CD4-positive, alpha-beta T cell treated with Interleukin-21 for 1 hour (primary cell): ENCODE measurements at regions not wholly inside any gene's neighbourhood (a gene's known extent, or its start where the extent isn't known, plus 50 kb on each side); places are given as distances from the start of the nearest gene placed in this dataset.
"Not testable (repeated sequence)": the region's sequence is repeated elsewhere in the genome, so short reads cannot be mapped to it uniquely, and the experiment has no call there.

Source experiments
- DNase-seq: peaks from one replicate; pipeline ENCODE4 v3.0.0-alpha.2; 2020

- no peak for DNase-seq
These were observed 132.4 kb upstream of the ITGA6 start for GRCh38 chr2:172294983-172295382.

GRCh38 chr2:172295677-172296076, 131.7 kb upstream of the ITGA6 start:
- no peak for DNase-seq

- DNase-seq, result no peak
These were observed 130.9 kb upstream of the ITGA6 start for GRCh38 chr2:172296267-172297046.

DNA sequence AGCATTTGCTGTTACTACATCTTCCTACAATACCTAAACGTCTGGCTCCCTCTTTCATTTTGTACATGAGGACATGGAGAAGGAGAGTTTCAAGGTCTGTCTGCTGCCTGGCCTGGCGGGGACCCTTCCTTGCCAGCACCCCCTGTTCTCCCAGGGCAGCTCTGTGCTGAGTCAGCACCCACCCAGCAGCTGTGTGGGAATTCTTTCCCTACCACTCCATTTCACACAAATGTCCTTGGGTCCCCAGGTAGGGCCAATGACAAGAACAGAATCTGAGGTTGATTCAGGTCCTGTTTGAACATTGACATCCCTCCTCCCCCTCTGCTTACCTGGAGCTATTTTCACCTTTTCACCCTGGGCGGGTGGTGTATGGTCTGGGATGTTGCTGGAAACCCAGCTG, 129.9 kb upstream of the ITGA6 start:
- no peak for DNase-seq

- no peak for DNase-seq
These were observed 129.4 kb upstream of the ITGA6 start for GRCh38 chr2:172297950-172298349.

GRCh38 chr2:172299741-172300140, 127.6 kb upstream of the ITGA6 start:
- DNase-seq, result no peak

- no peak for DNase-seq
These were observed 126.5 kb upstream of the ITGA6 start for GRCh38 chr2:172300851-172301250.

GRCh38 chr2:172305066-172305465, 122.3 kb upstream of the ITGA6 start:
- DNase-seq, result no peak

GRCh38 chr2:172307800-172308199, 119.6 kb upstream of the ITGA6 start:
- no peak for DNase-seq

GRCh38 chr2:172308253-172308935, 119.0 kb upstream of the ITGA6 start:
- no peak for DNase-seq

DNA sequence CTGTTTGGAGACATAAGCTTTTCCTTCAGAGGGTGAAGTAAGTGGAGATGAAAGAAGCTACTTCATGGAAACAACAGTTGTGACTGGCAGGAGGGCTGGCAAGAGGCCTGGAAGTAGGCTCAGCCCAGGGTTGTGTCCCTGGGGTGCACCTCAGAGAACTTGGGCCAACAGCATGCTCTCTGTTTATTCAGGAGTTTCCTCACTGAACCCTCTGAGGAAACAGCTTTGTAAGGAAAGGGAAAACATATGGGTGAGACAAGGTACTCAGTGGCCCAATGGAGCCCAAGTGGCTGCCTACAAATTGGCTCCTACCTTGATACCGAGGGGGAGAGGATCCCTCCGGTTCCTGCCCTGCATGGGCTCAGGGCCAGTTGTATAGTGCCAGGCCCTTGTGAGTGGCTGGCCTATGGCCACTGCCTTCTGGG, 115.5 kb upstream of the ITGA6 start:
- no peak for DNase-seq

GRCh38 chr2:172313715-172314341, 113.6 kb upstream of the ITGA6 start:
- no peak for DNase-seq

DNA sequence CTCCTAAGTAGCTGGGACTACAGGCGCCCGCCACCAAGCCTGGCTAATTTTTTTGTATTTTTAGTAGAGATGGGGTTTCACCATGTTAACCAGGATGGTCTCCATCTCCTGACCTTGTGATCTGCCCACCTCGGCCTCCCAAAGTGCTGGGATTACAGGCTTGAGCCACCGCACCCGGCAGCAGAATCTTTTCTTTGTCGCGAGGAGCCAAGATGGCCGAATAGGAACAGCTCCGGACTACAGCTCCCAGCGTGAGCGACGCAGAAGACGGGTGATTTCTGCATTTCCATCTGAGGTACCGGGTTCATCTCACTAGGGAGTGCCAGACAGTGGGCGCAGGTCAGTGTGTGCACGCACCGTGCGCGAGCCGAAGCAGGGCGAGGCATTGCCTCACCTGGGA, 112.3 kb upstream of the ITGA6 start:
- DNase-seq, result not testable (repeated sequence)

- DNase-seq, result no peak
These were observed 105.3 kb upstream of the ITGA6 start for GRCh38 chr2:172322049-172322448.

- no peak for DNase-seq
These were observed 104.1 kb upstream of the ITGA6 start for GRCh38 chr2:172323256-172323655.

- DNase-seq, result no peak
These were observed 103.4 kb upstream of the ITGA6 start for GRCh38 chr2:172323861-172324597.

- DNase-seq, result no peak
These were observed 101.2 kb upstream of the ITGA6 start for GRCh38 chr2:172326211-172326509.

GRCh38 chr2:172328103-172328841, 99.1 kb upstream of the ITGA6 start:
- DNase-seq, result no peak

DNA sequence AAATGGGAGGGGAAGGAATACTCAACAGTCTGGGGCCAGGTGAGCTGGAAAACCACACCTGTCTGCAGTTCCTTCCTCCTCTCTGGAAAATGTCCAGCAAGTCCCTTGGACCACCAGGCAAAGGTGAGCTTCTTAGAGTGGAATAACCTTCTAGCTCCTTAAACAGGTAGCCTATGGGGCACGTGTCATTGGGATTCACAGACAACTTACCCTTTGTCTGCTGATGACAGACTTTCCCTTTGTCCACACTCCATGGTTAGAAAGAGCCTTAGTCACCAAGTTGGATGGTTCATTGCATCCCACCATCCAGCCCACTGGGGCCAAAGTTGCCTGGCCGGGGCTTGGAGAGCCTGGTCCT, 98.0 kb upstream of the ITGA6 start:
- DNase-seq, result no peak

GRCh38 chr2:172329774-172330671, 97.4 kb upstream of the ITGA6 start:
- DNase-seq, result no peak

DNA sequence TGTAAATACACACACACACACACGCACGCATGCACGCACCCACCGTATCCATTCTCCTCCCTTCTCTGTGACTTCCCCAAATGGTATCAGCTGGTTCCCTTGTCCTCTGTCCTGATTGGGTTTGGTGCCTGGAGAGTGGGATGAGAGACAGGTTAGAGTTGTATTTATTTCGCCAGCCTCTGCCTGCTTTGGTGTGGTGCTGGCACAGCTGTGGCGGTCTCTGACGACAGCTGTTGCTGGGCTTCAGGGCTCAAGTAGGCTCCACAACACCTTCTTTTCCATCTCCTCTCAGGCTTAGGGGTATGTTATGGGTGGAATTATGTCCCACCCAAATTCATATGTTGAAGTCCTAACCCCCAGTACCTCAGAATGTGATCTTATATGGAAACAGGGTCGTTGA, 94.9 kb upstream of the ITGA6 start:
- no peak for DNase-seq
